HG03025 (cell line): ENCODE measurements at regions not wholly inside any gene's neighbourhood (a gene's known extent, or its start where the extent isn't known, plus 50 kb on each side); places are given as distances from the start of the nearest gene placed in this dataset.

Source experiments
- ATAC-seq: cut with Tn5 transposase; IDR thresholded peaks from one replicate; pipeline ENCODE4 v1.9.1; 2021; ENCODE audit warnings: mild to moderate bottlenecking, moderate library complexity; ENCODE audit not compliant: unreplicated experiment, low FRiP score

DNA sequence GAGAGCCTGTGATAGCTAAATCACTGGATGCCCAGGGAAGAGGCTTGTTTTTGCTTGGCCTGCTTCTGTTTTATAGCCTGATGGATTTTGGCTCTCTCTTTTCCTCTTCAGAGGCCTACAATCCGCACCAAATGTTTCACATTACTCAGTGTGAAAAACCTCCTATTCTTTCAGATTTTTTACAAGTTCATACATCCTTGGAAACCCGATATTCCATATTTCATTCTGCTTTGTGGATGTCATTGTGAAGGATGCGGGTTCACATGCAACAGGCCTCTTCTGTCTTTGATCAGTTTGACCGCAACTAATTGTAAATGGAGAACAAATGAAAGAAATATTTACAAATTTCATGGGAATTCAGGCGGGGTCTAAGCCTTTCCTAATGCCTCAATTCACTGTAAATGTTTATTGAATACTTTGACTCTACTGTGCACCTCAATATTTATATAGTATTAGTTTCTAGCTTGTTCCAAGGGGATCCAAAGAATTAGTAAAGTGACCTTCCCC is 269.9 kb downstream of the DMRT2 start:
- ATAC-seq: no peak

DNA sequence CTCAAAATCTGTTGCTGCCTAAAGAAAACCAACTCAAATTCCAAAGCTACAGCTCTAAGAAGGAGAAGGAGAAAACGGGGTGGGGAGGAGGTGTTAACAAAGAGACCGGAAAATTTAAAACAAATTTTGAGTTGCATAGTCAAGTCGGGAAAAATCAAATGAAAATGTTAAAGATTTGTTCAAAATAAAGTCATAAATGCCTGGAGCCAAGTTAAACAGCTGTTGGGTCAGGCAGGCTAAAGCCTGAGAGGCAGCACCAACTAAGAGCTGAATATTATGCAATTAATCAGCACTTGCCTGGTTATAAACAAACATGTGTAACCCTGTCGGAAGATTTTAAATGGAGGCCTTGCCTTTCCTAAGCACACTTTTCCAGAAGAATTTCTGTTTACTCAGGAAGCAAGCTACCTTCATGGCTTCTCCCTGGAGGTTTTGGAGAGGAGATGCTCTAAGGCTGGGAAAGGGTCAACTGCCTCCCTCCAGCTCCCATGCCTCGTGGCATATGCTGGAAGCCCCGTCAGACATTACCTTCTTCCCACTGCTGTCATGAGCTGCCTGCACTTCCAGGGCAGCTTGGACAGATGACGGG is 270.5 kb downstream of the DMRT2 start:
- no peak for ATAC-seq

DNA sequence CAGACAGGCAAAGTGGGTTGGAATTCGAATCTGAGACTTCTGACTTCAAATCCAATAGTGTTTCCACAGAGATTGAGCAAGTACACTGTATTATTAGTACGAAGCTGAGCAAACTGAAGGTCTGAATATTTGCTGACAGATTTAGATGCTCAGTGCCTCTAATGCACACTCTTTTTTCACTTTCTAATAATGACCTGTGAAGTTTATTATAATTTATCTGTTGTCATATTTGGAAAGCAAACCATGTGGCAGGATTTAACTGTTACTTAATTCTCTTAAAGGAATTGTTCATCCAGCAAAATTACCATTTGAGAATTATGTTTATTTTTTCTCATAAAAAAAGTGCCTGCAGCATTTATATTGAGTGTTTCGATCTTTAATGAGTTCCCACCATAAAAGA is 277.3 kb downstream of the DMRT2 start:
- ATAC-seq: no peak

DNA sequence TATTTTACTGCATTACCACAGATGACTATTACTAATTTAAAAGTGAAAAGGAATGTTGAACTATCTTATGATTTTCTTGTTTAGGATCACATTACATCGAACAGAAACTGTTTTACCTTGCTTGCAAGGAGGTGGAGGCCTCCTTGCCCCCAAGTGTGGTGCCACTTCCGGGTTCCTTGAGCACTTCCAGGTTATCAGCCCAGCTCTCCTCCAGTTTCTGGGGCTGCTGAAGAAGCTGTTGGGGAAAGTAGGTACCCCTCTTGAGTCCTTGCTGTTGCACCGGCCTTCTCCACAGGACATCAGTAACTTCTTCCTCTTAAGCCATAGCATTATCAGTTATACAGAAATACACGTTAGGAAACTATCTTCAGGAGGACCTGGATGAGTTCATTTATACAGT is 278.2 kb downstream of the DMRT2 start:
- ATAC-seq: no peak

DNA sequence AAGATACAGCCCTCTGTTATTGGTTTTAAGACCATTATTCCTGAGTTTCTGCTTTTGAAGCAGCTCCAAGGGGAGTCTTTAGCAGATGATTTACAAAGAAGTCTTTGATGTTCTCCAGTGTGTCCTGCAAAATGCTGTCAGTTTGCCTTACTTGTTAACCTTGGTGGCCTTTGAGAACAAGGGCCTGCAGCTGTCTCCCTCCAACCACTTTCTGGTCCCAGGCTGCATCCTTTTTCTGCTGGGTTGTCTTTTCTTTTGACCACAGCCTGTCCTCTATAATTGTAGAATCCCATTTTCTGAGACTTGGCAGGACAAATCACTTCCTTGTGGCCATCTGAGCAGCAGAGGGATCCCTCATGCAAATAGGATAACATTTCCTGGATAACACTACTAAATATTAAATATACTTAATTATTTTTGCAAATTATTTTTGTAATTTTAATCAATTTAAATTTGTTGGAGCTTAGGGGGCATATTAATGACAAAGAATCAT is 281.4 kb downstream of the DMRT2 start:
- no peak for ATAC-seq

DNA sequence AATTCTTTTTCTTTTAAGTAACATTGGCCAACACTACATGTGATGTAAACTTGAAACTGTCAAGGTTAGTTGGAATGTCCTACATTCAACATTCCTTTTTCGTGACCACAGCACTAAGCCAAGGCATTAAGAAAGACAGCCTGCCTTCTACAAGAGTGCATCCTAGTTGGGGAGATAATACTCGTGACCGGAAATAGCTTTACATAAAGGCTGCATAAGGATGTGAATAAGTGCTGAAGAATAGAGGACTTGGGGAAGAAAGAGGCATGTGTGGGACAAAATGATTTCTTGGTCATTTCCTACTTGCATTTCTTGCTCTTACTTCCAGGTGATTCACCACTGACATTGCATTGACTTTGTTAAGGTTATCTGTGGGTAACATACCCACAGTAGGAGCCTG is 282.0 kb downstream of the DMRT2 start:
- ATAC-seq: no peak

DNA sequence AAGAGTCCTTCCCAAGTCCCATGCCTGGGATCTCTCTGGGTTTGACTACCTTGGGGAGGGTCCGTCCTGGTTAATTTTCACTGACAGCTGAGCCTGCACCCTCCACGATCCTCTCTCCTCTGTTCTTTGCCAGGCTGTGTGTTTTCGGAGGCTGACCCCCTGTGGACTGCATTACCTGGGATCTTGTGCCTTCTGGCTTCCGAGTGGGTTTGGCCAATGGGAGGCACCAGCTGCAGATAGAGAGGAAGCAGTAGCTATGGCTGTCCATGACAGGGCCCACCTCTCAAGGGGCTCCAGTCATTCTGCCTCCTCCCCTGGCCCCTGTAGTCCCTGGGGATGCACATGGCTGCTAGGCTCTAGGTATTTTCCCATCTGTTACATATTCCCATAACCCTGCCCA is 285.0 kb downstream of the DMRT2 start:
- no peak for ATAC-seq

DNA sequence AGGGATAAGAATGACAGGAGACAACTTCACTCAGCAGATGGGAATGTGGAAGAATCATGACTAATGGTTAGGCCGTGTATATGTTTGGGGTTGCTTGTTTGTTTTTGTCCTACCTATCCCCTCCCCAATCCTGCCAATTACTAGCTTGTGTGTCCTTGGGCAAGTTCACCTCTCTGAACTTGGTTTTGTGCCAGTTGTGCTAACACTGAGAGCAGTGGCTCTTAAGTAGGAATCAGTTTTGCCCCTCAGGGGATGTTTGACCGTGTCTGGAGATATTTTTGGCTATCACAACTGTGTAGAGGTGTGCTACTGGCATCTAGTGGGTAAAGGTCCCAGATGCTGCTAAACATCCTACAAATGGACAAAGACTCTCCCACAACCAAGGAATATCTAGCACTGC is 287.0 kb downstream of the DMRT2 start:
- ATAC-seq: no peak

DNA sequence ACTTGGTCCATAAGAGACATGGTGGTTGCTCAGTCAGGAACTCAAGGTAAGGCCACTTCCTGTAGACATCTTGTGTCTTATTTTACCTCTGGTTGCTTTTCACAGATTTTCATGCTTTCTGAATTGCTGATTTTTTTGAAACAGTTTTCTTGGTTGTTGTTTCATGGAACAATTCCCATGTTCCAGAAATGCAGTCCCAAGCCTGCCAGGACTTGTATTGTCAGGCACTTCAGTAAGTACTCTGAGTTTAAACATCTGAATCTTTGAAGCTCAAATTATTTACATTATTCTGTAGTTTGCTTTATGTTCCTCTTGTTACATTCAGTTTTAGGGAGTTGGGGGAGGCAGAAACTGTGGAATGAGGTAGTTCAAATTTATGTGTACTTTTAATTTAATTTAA is 290.2 kb downstream of the DMRT2 start:
- no peak for ATAC-seq

DNA sequence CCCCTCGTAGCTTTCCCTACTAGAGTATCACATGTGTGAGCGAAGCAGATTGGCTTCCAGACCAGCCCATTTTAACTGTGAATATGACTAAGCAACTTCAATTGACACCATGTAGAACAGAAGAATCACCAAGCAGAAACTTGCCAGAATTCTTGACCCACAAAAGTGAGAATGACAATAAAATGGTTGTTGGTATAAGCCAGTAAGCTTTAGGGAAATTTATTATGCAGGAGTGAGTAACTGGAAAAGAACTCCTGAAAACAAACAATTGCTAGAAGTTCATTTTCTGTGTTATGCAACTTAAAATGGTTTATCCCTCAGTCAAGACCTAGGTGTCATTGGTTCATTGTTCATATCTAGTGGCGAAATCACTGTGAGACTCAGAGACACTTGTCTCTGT is 303.1 kb downstream of the DMRT2 start:
- no peak for ATAC-seq

DNA sequence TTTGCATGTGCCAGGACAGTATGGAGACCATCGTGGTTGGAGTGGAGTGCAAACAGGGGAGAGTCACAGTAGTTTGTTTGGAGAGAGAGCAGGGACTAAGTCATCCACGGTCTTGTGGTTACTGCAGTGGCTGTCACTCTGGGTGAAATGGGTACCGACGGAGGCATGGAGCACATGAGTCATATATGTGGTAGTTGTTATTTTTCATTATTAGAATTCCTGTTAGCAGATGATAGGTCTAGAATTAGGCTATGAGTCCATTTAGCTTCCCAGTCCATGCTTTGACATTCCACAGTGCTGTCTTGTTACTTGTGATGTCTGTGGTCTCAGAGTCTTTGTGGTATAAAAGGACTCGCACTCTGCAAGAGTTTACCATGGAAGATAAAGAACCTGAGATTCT is 303.9 kb downstream of the DMRT2 start:
- ATAC-seq: no peak

DNA sequence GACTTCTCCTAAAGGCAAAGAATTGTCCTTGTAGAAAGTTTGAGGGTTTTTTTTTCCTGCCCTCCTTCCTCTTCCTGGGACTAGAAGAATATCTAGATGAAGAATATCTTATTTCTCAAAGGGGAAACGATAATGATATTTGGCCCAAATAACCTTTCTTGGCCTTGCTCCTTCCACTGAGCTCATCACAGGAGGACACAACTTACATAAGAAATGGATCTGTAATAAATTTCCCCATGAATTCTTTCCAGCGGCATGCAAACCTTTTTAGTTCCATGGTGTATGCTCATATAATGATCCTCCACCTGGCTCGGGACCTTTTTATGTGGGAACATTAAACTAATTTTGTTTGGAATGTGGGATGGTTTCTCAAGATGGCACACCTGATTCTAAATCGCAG is 304.4 kb downstream of the DMRT2 start:
- no peak for ATAC-seq

DNA sequence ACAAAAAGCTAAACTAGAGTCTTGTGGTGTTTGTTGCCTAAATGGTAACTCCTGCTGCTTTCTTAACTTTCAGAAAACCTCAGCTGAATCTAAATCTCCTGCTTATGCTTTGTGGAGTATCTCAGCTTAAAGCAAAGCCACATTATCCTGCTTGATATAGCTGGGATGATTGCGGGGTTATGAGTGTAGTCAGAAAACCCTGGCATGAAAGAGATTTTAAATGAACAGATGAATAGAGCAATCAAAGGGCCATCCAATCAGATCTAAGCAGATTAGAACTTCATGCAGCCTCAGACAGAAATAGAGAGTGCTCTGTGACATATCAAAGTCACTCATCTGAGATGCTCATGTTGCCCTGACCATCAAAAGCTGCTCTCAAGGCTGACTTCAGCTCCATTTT is 305.5 kb downstream of the DMRT2 start:
- ATAC-seq: no peak

DNA sequence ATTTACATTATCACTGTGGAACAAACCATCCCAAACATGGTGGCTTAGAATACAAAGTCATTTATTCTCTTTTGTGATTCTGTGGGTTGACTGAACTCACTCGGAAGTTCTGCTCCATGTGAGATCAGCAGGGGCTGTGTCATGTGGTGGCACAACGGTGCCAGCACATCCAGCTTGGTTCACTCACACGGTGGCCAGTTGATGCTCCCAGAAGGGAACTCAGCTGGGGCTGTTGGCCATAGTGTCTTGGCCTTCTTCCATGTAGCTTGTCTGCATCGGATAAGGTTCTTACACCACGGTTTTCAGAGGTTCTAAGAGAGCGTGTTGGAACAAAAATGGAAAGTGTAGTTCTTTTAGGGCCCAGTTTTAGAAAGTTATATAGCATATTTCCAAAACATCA is 312.7 kb downstream of the DMRT2 start:
- no peak for ATAC-seq

DNA sequence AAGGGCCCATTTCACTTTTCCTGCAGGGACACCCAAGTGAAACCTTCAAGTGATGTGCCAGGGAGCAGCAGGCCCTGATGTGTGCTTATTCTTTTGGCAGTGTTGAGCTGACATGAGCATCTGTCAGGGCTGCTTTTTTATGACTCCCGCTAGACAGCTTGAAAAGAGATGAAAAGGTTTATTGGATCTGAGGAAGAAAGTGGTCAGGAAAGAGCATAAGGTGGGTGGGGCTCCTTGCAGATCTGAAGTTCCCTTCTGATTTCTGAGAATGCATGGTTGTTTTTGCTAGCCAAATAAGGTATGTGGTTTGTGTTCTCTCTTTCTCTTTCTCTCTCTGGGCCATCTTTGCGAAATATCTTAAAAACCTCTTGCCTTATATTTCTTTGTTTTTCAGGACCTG is 316.1 kb downstream of the DMRT2 start:
- no peak for ATAC-seq

DNA sequence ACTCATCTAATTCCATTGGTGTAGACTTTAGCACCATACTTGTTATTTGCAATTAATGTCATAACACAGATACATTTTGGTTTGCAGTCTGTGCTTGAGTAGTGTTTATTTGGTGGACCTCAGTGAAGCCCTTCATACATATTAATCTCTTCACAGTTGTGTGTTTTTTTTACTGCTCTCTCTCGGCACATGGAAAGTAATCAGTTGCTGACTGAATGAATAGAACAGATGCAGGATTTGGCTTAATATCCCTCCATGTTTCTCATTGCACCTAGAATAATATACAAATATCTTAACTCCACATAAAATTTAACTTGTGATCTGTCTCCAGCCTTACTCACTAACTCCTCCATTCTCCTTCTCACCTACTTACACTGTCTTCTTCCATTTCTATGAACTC is 319.1 kb downstream of the DMRT2 start:
- ATAC-seq: no peak

DNA sequence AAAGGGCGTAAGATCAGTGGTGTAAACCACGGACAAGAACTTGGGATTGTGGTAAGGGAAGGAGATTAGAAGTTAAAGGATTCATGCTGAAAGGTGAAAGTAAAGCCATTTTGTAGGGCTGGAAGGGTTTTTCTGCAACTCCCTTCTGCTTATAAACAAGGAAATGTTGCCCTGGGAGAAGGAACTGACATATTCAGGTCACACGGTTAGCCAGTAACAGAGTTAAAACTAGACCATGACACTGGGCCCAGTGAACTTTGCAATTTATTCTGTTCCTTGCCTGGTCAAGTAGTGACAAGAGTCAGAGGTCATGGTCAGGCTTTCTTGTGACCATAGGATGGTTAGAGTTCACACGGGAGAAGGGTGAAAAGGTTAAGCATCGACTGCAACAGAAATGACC is 323.3 kb downstream of the DMRT2 start:
- no peak for ATAC-seq

DNA sequence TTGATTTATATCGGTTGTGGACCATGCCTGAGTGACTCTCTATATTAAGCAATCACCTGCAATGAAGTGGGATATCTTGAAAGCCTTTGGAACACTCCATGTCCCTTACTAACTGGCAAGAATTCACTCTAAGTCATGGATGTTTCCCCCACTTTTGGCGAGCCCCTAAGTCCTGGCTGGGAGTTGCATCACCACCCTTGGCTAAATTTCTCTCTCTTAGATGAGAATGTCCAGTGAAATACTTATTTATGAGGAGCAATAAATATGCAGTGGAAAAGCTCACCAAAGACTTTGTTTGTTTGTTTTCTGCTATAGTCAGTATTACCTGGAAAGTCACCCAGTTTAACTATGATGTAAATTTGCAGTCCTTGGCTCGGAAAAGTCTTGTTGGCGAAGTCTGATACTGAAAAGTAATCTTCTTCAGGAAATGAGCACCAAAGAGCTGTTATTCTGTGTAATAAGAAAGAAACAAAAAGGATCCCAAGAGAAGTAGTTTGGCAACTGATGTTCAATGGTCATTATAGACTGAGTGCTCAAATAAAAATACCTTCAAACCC is 333.8 kb downstream of the DMRT2 start:
- ATAC-seq: no peak

DNA sequence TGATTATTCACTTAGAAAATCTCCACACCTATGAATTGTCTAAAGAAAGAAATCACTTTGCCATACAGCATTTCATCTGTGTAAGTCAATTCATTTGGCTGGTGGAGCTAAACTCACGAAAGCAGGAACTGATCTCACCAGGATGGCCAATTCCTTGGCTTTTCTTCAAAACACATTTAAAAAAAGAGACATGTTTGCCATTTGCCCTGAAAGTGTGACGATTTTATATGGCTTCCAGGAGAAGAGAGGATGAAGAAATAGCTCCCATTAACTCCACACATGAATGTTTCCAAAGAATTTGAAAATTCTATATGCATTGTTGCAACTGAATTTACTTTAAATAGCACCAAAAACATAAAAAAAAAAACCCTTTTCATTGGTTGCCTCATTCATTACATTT is 334.7 kb downstream of the DMRT2 start:
- no peak for ATAC-seq

DNA sequence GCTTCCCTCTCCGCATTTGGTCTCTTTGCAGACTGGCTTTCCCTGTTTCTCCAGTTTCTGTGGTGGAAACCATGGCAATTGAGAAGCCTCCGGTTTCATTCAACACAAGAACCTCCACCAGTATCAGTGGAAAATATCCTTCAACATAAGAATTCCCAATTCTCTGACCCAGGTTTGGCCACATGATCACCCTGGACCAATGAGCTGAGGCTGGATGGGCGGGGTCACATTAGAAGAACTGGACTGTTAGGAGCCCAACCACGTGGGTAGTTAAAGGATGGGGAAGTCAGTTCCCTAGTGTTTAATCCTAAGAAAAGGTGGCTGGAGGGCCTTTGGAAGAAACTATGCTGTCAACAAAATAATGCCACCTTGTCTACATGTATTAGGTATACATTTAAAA is 336.3 kb downstream of the DMRT2 start:
- no peak for ATAC-seq

DNA sequence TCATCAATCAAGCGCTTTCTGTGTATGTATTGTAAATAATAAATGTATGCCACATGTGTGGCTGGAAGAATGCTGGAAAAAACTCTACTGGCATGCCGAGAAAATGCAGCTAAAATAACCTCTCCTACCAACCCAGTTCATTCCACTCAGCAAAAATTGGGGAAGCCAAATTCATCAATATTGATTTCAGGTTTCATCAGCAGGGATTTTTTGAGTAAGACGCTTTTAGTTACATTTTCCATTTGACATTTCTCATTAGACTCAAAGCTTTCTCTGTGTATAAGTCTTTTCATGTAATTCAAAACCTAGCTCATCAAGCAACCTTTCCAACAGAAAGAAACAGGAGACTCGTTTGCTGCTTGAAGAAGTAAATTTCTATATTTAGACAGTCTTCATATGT is 338.1 kb downstream of the DMRT2 start:
- no peak for ATAC-seq

DNA sequence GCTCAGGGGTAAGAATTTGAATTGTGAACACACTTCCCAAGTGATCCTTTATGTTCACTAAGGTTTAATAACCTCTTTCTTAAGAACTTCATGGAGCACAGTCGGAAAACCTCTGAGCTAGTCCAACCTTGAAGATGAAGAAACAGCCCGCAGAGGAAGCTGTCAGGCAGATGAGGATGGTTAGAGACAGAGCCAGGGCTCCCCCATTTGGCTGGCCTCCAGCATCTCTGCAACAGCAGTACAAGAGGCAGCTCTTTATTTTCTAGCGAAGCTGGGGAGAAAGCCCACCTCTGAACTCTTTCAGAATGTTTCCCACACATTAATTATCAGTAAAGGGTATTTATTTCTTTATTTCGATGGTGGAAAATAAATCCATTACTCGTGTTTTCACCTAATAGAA is 350.8 kb downstream of the DMRT2 start:
- ATAC-seq: no peak

DNA sequence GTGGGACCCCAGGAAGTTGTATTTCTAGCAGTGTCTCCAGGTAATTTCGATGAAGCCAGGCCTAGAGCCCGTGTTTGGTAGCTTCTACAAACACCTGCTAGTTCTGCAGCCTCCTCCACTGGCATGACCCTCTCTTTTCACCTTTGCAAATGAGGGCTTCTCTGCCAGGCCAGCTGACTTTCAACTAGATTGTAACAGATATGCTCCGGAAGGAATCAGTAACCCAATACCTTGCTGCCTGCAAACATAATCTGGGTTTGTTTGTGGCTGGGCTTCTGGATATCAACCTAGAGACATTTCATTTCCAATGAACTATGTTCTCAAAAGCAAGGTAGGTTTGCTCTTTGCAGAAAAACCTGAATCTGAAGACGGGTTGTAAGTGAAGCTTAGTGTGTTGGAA is 354.8 kb downstream of the DMRT2 start:
- no peak for ATAC-seq
